OCI-LY3 (cell line): ENCODE measurements at regions not wholly inside any gene's neighbourhood (a gene's known extent, or its start where the extent isn't known, plus 50 kb on each side); places are given as distances from the start of the nearest gene placed in this dataset.

Source experiments
- H2AFZ ChIP-seq: fragments of 200-600, 300-600 bp; shearing (Covaris generic); 2 replicates; pipeline ENCODE4 v1.6.0; 2014; ENCODE audit warnings: antibody characterized with exemption, low read depth, low read length
- H3K27ac ChIP-seq: fragments of 200-600, 300-600 bp; sonication (generic); 2 replicates; pipeline ENCODE4 v1.5.1; 2014; ENCODE audit warnings: mild to moderate bottlenecking, low read length, moderate library complexity, mixed read lengths
- H3K27me3 ChIP-seq: fragments of 200-600, 300-600 bp; sonication (generic); 2 replicates; pipeline ENCODE4 v1.6.1; 2014; ENCODE audit warnings: low read depth, low read length, mixed read lengths
- H3K36me3 ChIP-seq: fragments of 200-600, 300-600 bp; sonication (generic); replicated peaks from 2 replicates; pipeline ENCODE3; 2014; ENCODE audit warnings: low read depth, low read length, mixed read lengths
- H3K4me1 ChIP-seq: fragments of 300-600, 200-600 bp; sonication (generic); 2 replicates; pipeline ENCODE4 v1.6.1; 2014; ENCODE audit warnings: low read length, mixed read lengths
- H3K4me2 ChIP-seq: fragments of 200-600, 300-600 bp; sonication (generic); 2 replicates; pipeline ENCODE4 v1.6.1; 2014; ENCODE audit warnings: low read length, mixed read lengths
- H3K4me3 ChIP-seq: fragments of 300-600, 200-600 bp; sonication (generic); 2 replicates; pipeline ENCODE4 v1.5.1; 2014; ENCODE audit warnings: antibody characterized with exemption, mild to moderate bottlenecking, low read length, moderate library complexity
- H3K79me2 ChIP-seq: fragments of 300-600, 200-600 bp; shearing (Covaris generic); 2 replicates; pipeline ENCODE4 v1.6.1; 2014; ENCODE audit warnings: mild to moderate bottlenecking, low read length, mixed read lengths
- H3K9ac ChIP-seq: fragments of 300-600, 200-600 bp; shearing (Covaris generic); 2 replicates; pipeline ENCODE4 v1.6.0; 2014; ENCODE audit warnings: mild to moderate bottlenecking, low read length, moderate library complexity
- H3K9me3 ChIP-seq: fragments of 200-600, 300-600 bp; shearing (Covaris generic); 2 replicates; pipeline ENCODE4 v1.6.1; 2014; ENCODE audit warnings: low read length, mixed read lengths; ENCODE audit not compliant: insufficient read depth
- H4K20me1 ChIP-seq: fragments of 200-600, 300-600 bp; sonication (generic); 2 replicates; pipeline ENCODE4 v1.6.1; 2016; ENCODE audit warnings: low read length, mixed read lengths; ENCODE audit not compliant: insufficient read depth
- CTCF ChIP-seq: fragments of 200-600, 300-600 bp; sonication (generic); IDR thresholded peaks from 2 replicates; pipeline ENCODE4 v1.5.1; 2014; ENCODE audit warnings: antibody characterized with exemption, low read length, low read depth
- EZH2phosphoT487 ChIP-seq: fragments of 200-600 bp; shearing (Covaris generic); IDR thresholded peaks from 2 replicates; pipeline ENCODE4 v1.6.1; 2018; ENCODE audit warnings: antibody characterized with exemption, mixed run types, low read depth

- TF ChIP-seq CTCF (no peak), EZH2phosphoT487 (no peak)
Measured at GRCh38 chr6:126738146-126738545, 380.3 kb upstream of the RSPO3 start.

GRCh38 chr6:126738641-126739040 is 379.8 kb upstream of the RSPO3 start:
- no peak overlapping the region for H3K4me3 ChIP-seq
- H3K27ac ChIP-seq, result no peak overlapping the region
- no peak overlapping the region for H3K9ac ChIP-seq
- H2AFZ ChIP-seq, result no peak overlapping the region
- H4K20me1 ChIP-seq, result no peaks in the 10 kb centered on the region
- no peaks in the 10 kb centered on the region for H3K4me1 ChIP-seq
- no peak overlapping the region for H3K4me2 ChIP-seq
- no peaks in the 10 kb centered on the region for H3K36me3 ChIP-seq
- no peaks in the 10 kb centered on the region for H3K27me3 ChIP-seq
- no peaks in the 10 kb centered on the region for H3K79me2 ChIP-seq
- no peaks in the 10 kb centered on the region for H3K9me3 ChIP-seq
- no peak for TF ChIP-seq CTCF
- no peak for TF ChIP-seq EZH2phosphoT487

More at GRCh38 chr6:126738146-126738545, 380.3 kb upstream of the RSPO3 start:
- Histone ChIP-seq H3K79me2 (no peaks in the 10 kb centered on the region), H2AFZ (no peak overlapping the region), H3K9ac (no peak overlapping the region), H3K36me3 (no peaks in the 10 kb centered on the region), H3K4me1 (no peaks in the 10 kb centered on the region), H3K4me3 (no peak overlapping the region), H3K9me3 (no peaks in the 10 kb centered on the region), H3K27ac (no peak overlapping the region), H3K27me3 (no peaks in the 10 kb centered on the region), H3K4me2 (no peak overlapping the region), H4K20me1 (no peaks in the 10 kb centered on the region)

GRCh38 chr6:126743076-126743475 is 375.4 kb upstream of the RSPO3 start:
- H2AFZ ChIP-seq, result no peak overlapping the region
- H4K20me1 ChIP-seq, result no peaks in the 10 kb centered on the region
- H3K36me3 ChIP-seq, result no peaks in the 10 kb centered on the region
- no peak overlapping the region for H3K9ac ChIP-seq
- H3K9me3 ChIP-seq, result no peaks in the 10 kb centered on the region
- H3K27ac ChIP-seq, result no peak overlapping the region
- no peak overlapping the region for H3K4me3 ChIP-seq
- no peaks in the 10 kb centered on the region for H3K4me1 ChIP-seq
- no peaks in the 10 kb centered on the region for H3K27me3 ChIP-seq
- H3K79me2 ChIP-seq, result no peaks in the 10 kb centered on the region
- TF ChIP-seq EZH2phosphoT487 (no peak), CTCF (no peak)
- no peak overlapping the region for H3K4me2 ChIP-seq

- Histone ChIP-seq H3K4me1 (no peaks in the 10 kb centered on the region), H4K20me1 (no peaks in the 10 kb centered on the region), H3K27ac (no peak overlapping the region), H3K27me3 (no peaks in the 10 kb centered on the region), H3K4me3 (no peak overlapping the region), H3K9me3 (no peaks in the 10 kb centered on the region), H3K9ac (no peak overlapping the region), H3K79me2 (no peaks in the 10 kb centered on the region), H3K4me2 (no peak overlapping the region), H3K36me3 (no peaks in the 10 kb centered on the region), H2AFZ (no peak overlapping the region)
- TF ChIP-seq EZH2phosphoT487 (no peak), CTCF (no peak)
Measured at GRCh38 chr6:126747728-126748540, 370.5 kb upstream of the RSPO3 start.
